ENCODE measurements at regions not wholly inside any gene's neighbourhood (a gene's known extent, or its start where the extent isn't known, plus 50 kb on each side); places are given as distances from the start of the nearest gene placed in this dataset.

DNA sequence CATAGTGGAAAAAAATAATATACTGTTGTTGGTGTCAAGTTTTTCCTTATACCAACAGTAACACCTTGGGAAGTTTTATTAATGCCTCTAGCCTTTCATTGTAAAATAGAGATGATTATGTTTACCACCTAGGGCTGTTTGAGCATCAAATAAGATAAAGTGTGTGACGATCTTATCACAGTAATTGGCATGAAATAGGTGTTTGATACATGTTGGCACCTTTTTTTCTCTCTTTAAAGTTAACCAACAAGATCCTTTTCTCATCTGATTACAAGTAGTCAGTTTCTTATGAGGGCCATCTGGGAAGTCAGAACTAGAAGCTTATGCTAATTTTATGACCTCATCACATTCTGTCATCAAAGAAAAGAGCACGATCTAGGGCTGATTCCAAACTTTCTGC is 669.5 kb downstream of the CCSER2 start:
- Histone ChIP-seq H2AK5ac (ENCODE audit: low read depth, low read length) (no peak overlapping the region), H3K18ac (ENCODE audit: low read depth, low read length) (no peak overlapping the region), H3K9ac (ENCODE audit: low read depth, low read length) (no peak overlapping the region), H2BK5ac (ENCODE audit: low read depth, low read length, poor library complexity, severe bottlenecking) (no peak overlapping the region), H3K4ac (ENCODE audit: low read depth, low read length) (no peak overlapping the region), H4K5ac (ENCODE audit: low read depth, low read length) (no peak overlapping the region), H3K27me3 (ENCODE audit: control insufficient read depth, insufficient read depth, low read length) (no peaks in the 10 kb centered on the region), H3K4me3 (ENCODE audit: insufficient read depth, low read depth, low read length) (no peak overlapping the region), H3K27ac (ENCODE audit: insufficient read depth, low read length) (no peak overlapping the region), H3K9me1 (ENCODE audit: insufficient read depth, low read length) (no peaks in the 10 kb centered on the region), H4K91ac (ENCODE audit: insufficient read depth, low read depth, low read length) (no peak overlapping the region), H3K9me3 (ENCODE audit: control insufficient read depth, insufficient read depth, low read length) (peaks cover 4% of the 10 kb centered on the region), H2AK9ac (replicated peaks; ENCODE audit: low read depth, low read length, poor library complexity) (no peak overlapping the region), H3K23ac (ENCODE audit: low read depth, low read length) (no peak overlapping the region), H4K20me1 (ENCODE audit: insufficient read depth, low read length) (no peaks in the 10 kb centered on the region), H4K8ac (ENCODE audit: low read depth in 2 of 2, low read length in 2 of 2) (no peak overlapping the region), H2BK15ac (ENCODE audit: low read depth, low read length) (no peak overlapping the region), H3K36me3 (ENCODE audit: control insufficient read depth, insufficient read depth, low read length) (no peaks in the 10 kb centered on the region), H2BK120ac (ENCODE audit: low read depth, low read length) (no peak overlapping the region), H3K79me1 (ENCODE audit: low read depth in 1 of 2, low read length in 2 of 2) (no peaks in the 10 kb centered on the region), H3K56ac (ENCODE audit: extremely low read depth, insufficient read depth, low read length) (no peak overlapping the region), H2BK20ac (ENCODE audit: low read depth, low read length) (no peak overlapping the region), H2AFZ (replicated peaks; ENCODE audit: low read length, poor library complexity) (no peak overlapping the region), H3K14ac (replicated peaks; ENCODE audit: low read depth, low read length) (no peak overlapping the region), H3K4me1 (ENCODE audit: control insufficient read depth, insufficient read depth, low read length) (no peaks in the 10 kb centered on the region), H3K4me2 (ENCODE audit: low read depth, low read length) (no peak overlapping the region)
- intact Hi-C loops (cut with micrococcal nuclease) (no loop called here), dilution Hi-C loops (cut with HindIII; ENCODE audit: low sequenced_read_pairs, unreplicated experiment) (no loop called here), in situ Hi-C loops (cut with MboI; ENCODE audit: low sequenced_read_pairs) (no loop called here)
- BruUV-seq (replicated peaks), result no TSS peak
- DNase-seq, result no peak
- no peak for ATAC-seq (ENCODE audit: low read depth)
- TF ChIP-seq CHD1 (IDR thresholded peaks at IDR 0.05; ENCODE audit: low read depth, low read length) (no peak), FOS (IDR thresholded peaks at IDR 0.05; ENCODE audit: low read depth, low read length) (no peak), MAFK (IDR thresholded peaks at IDR 0.05; ENCODE audit: low read depth, low read length) (no peak), BHLHE40 (IDR thresholded peaks at IDR 0.05; ENCODE audit: low read depth, low read length) (no peak), SMC3 (IDR thresholded peaks at IDR 0.05; ENCODE audit: low read depth, low read length) (no peak), POLR2A (IDR thresholded peaks at IDR 0.05; ENCODE audit: low read depth, low read length) (no peak), NFE2L2 (IDR thresholded peaks at IDR 0.05; ENCODE audit: low read depth, low read length) (no peak), MAZ (IDR thresholded peaks at IDR 0.05; ENCODE audit: borderline replicate concordance, low read depth, low read length) (no peak), RAD21 (IDR thresholded peaks at IDR 0.05; ENCODE audit: low read length) (no peak), CEBPB (IDR thresholded peaks at IDR 0.05; ENCODE audit: low read depth, low read length) (no peak), RCOR1 (IDR thresholded peaks at IDR 0.05; ENCODE audit: insufficient replicate concordance, low read length) (no peak), RFX5 (IDR thresholded peaks at IDR 0.05; ENCODE audit: low read depth, low read length) (no peak), MXI1 (IDR thresholded peaks at IDR 0.05; ENCODE audit: borderline replicate concordance, low read depth, low read length) (no peak)
- TF ChIP-seq, protein P1, sequence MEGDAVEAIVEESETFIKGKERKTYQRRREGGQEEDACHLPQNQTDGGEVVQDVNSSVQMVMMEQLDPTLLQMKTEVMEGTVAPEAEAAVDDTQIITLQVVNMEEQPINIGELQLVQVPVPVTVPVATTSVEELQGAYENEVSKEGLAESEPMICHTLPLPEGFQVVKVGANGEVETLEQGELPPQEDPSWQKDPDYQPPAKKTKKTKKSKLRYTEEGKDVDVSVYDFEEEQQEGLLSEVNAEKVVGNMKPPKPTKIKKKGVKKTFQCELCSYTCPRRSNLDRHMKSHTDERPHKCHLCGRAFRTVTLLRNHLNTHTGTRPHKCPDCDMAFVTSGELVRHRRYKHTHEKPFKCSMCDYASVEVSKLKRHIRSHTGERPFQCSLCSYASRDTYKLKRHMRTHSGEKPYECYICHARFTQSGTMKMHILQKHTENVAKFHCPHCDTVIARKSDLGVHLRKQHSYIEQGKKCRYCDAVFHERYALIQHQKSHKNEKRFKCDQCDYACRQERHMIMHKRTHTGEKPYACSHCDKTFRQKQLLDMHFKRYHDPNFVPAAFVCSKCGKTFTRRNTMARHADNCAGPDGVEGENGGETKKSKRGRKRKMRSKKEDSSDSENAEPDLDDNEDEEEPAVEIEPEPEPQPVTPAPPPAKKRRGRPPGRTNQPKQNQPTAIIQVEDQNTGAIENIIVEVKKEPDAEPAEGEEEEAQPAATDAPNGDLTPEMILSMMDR (conservative IDR thresholded peaks at IDR 0.05; ENCODE audit: low read depth, low read length), result no peak
- TF ChIP-seq, protein P2, sequence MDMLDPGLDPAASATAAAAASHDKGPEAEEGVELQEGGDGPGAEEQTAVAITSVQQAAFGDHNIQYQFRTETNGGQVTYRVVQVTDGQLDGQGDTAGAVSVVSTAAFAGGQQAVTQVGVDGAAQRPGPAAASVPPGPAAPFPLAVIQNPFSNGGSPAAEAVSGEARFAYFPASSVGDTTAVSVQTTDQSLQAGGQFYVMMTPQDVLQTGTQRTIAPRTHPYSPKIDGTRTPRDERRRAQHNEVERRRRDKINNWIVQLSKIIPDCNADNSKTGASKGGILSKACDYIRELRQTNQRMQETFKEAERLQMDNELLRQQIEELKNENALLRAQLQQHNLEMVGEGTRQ (IDR thresholded peaks at IDR 0.05; ENCODE audit: low read depth, low read length), result no peak
- TF ChIP-seq, protein P3, sequence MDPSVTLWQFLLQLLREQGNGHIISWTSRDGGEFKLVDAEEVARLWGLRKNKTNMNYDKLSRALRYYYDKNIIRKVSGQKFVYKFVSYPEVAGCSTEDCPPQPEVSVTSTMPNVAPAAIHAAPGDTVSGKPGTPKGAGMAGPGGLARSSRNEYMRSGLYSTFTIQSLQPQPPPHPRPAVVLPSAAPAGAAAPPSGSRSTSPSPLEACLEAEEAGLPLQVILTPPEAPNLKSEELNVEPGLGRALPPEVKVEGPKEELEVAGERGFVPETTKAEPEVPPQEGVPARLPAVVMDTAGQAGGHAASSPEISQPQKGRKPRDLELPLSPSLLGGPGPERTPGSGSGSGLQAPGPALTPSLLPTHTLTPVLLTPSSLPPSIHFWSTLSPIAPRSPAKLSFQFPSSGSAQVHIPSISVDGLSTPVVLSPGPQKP (IDR thresholded peaks at IDR 0.05; ENCODE audit: borderline replicate concordance, low read depth, low read length), result no peak
- POLR2A ChIA-PET (ENCODE audit: unreplicated experiment), result no interaction called here
- WGBS, 2 experiments (ENCODE audit: extremely low coverage in 2 of 2, insufficient read length in 1 of 2), result no CpG with 5 or more reads among the region's 2 CpGs
- CTCF ChIA-PET, result no interaction called here
